ENCODE measurements at regions not wholly inside any gene's neighbourhood (a gene's known extent, or its start where the extent isn't known, plus 50 kb on each side); places are given as distances from the start of the nearest gene placed in this dataset.

GRCh38 chr10:3427347-3427746 lies 254.8 kb upstream of the PITRM1 start:
- TF ChIP-seq, protein P1, sequence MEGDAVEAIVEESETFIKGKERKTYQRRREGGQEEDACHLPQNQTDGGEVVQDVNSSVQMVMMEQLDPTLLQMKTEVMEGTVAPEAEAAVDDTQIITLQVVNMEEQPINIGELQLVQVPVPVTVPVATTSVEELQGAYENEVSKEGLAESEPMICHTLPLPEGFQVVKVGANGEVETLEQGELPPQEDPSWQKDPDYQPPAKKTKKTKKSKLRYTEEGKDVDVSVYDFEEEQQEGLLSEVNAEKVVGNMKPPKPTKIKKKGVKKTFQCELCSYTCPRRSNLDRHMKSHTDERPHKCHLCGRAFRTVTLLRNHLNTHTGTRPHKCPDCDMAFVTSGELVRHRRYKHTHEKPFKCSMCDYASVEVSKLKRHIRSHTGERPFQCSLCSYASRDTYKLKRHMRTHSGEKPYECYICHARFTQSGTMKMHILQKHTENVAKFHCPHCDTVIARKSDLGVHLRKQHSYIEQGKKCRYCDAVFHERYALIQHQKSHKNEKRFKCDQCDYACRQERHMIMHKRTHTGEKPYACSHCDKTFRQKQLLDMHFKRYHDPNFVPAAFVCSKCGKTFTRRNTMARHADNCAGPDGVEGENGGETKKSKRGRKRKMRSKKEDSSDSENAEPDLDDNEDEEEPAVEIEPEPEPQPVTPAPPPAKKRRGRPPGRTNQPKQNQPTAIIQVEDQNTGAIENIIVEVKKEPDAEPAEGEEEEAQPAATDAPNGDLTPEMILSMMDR (conservative IDR thresholded peaks at IDR 0.05 in 1 of 2, IDR thresholded peaks at IDR 0.05 in 1 of 2; ENCODE audit: low read depth in 1 of 2, low read length in 2 of 2), result no peak
- no peak for TF ChIP-seq EZH2 (IDR thresholded peaks at IDR 0.05; ENCODE audit: low read length, missing control alignments)
